Ecto neural progenitor cell (in vitro differentiated cells): ENCODE measurements at regions not wholly inside any gene's neighbourhood (a gene's known extent, or its start where the extent isn't known, plus 50 kb on each side); places are given as distances from the start of the nearest gene placed in this dataset.
"Not testable (repeated sequence)": the region's sequence is repeated elsewhere in the genome, so short reads cannot be mapped to it uniquely, and the experiment has no call there.

Source experiments
- DNase-seq: peaks from one replicate; pipeline ENCODE4 v3.0.0-alpha.2; 2018; ENCODE audit warnings: low spot score

DNA sequence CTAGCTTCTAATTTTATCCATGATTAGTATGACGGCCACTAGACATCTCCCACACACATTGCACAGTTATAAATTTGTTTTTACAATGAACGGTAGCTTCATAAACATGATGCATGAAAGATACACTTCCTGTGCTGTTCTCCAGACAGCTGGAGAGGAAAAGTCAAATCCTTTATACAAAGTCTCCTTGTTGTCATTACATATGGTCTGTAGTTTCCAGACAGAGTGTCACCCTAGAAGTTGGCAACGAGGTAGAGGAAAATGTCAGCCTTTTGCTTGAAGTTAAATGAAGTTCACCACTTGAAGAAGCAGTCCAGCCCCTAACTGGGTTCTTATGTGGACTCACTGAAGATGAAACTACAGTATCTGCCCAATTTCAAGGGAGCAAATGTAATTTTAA is 253.0 kb upstream of the P2RY1 start:
- DNase-seq = no peak

DNA sequence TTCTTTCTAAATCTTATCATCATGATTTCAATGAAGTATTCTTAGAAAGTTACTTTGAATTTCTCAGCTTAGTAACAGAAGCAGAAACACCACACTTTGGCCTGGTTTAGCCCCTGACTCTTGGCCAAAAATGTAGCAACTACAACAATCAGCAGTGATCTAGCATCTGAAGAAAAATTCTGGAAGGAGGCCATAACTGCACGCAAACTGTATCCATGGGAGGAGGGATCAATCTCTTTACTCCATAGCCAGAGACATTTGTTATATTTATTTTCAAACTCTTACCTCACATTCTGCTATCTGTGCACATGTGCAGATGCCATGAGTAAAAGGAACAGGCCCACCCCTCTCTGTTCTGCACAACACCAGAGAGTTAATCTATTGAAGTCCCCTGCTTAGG is 251.0 kb upstream of the P2RY1 start:
- DNase-seq = no peak

DNA sequence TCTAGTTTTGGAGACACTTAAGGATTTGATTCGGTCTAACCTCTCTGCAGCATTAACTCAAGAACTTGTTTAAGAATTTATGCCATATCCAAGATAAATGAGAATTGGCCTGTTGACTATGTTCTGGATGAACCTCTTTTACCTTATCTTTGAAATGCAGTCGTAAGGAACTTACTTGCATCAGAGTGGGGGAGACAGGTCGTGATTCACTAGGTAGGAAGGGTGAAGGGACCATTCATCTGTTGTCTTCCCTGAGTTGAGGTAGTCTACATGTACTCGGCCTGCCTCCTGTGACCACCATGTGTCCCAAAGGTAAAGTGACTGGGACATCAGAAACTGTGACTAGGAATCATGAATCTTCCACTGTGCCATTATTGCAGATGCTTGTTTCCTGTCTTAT is 248.0 kb upstream of the P2RY1 start:
- no peak for DNase-seq

DNA sequence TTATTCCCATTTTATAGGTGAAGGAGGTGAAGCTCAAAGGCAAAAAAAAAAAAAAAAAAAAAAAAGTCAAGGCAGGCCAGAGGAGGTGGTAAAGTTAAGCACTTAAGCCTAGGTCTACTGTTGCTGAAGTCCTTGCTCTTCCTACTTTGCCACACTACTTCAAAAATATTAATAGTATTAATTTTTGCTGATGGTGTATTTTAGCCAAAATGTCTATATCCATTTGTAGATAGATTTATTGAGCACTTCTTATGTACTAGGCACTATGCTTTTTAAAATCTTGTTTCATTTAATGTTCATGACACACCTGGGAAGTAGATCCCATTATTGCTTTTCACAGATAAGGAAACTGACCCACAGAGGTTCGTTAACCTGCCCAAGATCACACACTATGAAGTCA is 247.1 kb upstream of the P2RY1 start:
- DNase-seq = no peak

DNA sequence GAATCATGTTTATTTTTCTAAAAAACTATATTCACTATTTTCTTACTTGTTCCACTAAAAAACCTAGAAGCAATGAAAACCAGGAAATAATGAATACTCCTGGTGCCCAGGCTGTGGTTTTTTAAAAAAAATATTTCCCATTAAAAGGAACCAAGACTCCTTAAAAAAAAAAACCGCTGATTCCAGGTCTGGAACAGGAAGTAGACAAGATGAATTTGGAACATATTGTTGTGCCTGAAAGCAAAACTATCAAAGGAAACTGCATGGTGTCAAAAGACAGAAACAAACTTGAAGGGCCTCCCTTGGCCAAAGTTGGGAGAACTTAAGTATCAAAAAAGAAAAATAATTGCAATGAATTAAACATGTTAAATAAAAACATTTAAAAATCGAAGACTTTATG is 245.3 kb upstream of the P2RY1 start:
- no peak for DNase-seq

DNA sequence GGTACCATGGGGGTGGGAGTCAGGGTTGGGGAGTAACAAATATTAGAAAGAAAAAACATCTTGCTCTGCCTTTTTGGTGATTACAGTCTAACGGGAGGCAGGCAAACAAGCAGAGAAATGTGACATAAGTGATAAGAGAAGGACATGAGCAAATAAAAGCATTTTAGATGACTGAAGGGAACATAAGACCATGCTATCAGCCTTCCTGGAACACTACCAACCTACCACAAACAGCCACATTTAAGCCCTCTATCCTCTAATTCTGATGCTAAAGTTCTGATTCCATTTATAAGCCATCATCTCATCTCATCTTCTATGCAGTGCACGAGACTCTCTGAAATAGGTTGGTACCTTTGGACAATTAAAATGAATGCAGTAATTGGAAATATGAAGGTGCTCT is 243.4 kb upstream of the P2RY1 start:
- DNase-seq = no peak

DNA sequence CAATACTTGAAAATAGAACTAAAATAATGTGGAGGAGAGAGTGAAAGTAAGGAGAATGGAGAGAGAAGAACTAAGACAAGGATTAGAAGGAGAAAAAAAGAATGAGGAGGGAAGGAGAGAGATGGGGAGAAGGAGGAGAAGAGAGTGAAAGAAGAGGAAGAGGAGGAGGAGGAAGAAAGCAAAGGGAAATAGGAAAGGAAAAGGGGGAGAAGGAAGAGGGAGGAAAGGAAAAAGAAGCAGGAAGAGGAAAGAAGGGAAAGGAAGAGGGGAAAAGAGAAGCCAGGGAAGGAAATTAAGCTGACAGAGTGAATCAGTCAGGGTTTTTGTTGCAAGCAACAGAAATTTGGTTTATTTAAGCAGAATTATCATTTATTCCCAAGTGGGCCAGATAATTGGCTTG is 241.7 kb upstream of the P2RY1 start:
- DNase-seq = no peak

DNA sequence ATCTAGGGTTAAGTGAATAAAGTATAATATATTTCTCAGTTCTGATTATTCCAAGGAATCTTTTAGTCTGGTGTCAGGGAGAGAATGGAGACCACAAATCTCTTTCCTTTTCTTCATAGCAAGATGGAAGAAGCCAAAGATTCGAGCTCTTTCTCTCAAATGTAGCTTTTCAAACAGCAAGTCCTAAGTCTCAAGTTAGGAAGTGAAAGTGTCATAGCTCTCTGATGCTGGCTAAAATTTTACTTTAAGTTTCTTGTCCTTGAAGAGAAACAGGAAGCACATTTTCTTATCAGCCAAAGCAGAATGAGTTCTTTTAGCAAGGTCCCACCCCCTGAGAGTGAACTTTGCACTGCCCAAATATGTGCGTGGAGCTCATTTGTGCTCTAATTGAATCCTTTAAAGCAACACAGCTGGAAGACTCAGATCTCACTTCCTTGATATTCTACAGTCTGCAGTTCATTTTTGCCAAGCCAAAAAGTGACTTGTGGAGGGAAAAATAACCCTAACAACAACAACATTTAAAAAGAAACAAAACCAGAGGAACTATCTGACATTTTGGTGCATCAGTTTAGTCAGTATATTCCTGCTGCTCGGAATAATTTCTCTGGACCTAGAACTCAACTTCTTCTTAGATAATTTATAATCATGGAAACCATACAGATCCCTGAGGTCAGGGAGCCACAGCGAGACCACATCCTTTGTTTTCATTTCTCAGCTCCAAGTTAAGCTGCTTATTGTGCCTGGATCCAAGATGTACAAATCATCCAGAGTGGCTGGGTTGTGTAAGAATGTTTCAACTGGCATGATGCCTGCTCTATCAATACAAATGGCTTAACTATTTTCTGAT is 238.7 kb upstream of the P2RY1 start:
- no peak for DNase-seq

DNA sequence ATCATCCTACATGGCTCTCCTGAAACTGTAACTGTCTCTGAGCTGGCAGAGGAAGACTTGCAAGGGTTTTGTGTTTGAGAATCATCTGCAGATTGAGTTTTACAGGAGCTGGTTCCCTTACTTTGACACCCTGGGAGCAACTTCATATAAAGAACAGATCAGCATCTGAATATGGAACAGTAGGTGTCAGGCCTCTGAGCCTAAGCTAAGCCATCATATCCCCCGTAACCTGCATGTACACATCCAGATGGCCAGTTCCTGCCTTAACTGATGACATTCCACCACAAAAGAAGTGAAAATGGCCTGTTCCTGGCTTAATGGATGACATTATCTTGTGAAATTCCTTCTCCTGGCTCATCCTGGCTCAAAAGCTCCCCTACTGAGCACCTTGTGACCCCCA is 238.1 kb upstream of the P2RY1 start:
- not testable (repeated sequence) for DNase-seq

DNA sequence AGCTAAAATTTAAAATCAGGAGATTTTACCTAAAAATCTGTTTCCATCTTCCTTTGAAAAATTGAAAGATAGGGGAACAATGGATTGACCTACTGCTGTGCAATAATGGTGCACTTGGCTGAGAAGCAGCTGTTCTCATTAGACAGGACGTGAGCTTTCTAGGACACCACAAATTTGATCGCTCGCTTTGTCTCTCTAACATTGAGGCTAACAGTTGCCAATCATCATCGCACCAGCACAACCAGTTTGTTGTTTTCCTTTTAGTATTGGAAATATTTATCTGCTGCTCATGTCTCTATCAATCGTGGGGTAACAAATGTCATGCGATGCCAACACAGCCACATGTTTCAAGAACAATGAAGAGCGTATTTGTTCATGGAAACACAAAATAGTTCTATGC is 228.8 kb upstream of the P2RY1 start:
- no peak for DNase-seq

DNA sequence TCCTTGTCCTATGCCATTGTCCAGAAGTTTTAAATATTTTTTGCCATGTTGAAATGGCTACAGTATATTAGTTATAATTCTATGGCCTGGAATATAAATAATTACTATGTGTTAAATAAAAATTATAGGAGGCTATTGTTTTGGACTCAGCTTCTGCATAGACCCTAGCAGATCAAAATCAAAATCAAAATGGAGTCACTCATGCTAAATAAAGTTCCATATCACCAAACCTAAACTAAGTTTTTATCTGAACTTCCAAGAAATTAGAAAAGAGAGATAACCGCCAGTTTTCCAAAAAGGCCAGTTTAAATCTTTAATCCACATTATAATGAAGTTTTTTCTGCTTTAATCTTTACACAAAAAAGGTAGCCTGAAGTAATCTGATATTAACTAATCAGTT is 227.8 kb upstream of the P2RY1 start:
- no peak for DNase-seq

DNA sequence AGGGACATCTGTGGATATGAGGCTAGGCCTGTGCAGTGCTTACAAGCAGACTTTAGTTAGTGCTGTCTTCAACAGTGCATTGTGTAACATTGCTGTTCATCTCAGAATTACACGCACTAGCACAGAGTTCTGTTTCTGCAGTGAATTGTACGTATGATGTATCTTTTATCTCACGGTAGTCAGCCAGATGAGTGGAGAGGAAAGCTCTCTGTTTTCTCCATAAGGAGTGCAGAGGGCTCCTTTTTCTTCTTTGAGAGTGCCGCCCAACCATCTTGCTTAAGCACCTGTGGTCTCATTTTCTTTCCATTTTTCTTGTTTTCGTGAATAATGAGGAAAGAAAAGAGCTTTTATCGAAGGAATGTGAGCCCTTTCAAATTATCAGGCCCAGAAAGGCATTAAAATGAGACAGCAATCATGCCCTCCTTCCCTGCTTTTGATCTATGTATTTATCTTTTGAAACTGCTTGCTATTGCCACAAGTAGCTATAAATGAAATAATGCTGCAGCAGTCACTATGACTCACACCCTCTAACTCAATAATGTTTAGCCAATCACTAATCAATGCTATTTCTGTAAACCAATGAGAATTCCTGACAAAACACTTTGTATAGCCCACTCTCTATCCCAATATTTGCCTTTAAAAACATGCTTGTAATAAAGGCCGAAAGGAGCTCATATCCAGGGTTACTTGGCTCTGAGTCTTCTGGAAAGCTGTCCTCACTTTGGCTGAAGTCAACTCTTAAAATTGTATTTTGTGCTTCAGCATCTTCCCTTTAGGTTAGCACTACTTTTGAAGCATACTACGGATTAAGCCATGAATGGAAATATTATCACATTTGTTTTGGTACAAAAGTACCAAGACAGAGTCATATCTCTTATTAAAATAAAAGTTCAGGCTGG is 226.0 kb upstream of the P2RY1 start:
- no peak for DNase-seq

DNA sequence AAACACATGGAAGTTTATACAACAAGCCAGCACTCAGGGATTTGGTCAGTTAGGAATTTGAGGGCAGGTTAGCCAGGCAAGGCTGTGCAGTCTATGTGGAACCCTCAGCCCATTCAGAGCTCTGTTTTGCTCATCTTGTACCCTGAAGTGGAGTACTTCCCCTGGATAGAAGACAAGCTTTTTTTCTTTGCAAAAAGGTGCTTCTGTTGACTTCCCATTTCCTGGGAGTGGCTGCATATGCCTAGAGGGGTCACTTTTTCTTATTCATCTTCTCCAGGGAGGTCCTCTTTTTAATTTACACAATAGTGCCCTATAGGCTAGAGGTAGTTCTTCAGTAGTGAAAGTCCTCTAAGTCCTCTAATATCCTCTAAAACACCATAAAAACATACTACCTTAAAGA is 225.0 kb upstream of the P2RY1 start:
- no peak for DNase-seq

DNA sequence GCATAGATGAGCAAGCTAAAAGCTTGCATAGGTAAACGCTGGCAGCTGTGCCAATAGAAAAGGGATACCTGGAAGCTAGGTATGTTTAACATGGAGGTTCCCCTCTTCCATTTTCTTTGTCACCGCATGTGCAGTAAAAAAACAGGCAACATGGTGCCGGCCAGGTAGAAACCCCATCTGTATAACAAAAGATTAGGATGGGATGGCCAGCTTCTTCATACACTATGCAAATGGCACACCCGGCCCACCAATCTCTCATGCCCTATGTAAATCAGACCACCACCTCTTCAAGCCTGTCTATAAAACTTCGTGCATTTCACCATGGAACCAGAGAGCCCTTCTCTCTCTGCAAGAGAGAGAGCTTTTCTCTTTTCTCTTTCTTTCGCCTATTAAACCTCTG is 224.3 kb upstream of the P2RY1 start:
- no peak for DNase-seq

DNA sequence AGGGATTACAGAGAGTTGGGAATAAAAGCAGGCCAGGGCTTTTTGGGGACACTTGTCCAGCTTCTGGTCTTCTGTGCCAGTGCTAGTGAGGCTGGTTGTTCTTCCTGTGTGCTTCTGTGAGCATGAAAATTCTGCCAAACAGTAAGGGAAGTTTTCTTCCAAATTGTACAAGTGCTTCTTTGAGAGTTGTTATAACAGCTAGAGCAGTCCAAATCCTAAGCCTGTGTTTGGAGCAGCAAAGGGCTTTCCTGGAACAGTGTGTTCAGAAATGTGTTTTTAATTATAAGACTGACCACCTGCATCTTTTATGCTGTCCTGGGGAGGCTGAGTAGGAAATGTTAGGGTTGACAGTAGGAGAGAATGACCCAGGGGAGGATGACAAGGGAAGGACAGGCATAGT is 223.0 kb upstream of the P2RY1 start:
- no peak for DNase-seq

DNA sequence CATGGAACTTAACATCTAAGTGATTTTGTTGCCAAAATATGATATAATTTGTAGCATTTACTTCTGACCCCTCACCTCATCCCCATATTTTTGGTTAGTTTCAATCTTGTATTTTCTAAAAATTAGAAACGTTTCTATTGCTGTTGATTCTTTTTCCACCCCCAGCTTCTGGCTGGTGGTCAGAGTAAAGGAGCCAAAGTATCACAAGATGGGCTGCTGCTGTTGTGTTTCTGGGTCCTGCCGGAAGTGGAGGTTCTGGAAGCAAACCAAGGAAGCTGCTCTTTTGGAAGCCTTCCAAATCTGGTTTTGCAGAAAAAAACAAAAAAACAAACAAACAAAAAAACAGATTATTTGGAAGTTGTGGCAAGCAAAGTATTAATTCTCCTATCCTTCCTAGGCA is 221.1 kb upstream of the P2RY1 start:
- DNase-seq = no peak

DNA sequence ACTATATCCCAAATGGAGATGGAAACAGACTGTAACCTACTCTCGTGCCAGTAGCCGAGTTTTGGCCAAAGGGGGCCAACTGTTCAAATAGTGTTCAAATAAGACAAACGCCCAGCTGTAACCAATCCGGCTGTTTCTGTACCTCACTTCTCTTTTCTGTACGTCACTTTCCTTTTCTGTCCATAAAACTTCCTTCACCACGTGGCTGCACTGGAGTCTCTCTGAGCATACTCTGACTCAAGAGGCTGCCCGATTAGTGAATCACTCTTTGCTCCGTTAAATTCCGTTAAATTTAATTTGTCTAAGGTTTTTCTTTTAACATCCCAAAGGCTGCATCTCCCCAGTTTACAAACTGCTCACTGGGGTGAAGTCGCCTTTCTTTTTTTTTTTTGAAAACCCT is 219.2 kb upstream of the P2RY1 start:
- no peak for DNase-seq

DNA sequence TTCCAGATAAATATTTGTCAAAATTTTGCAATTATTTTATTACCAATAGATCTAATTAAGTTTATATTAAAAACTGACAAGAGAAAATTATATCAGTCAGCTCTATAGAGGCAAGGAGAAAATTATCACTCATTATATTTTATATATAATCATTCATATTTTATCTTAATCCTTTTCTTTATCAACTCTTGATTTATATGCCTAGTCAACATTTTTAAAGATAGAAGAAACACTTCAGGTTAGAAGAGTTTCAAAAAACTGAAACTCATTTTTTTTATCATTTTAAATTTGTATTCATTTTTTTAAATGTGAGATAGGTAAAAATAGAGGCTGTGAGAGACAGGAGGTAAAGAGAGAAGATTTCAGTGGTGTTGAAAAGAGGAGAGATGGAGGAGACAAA is 217.3 kb upstream of the P2RY1 start:
- no peak for DNase-seq

DNA sequence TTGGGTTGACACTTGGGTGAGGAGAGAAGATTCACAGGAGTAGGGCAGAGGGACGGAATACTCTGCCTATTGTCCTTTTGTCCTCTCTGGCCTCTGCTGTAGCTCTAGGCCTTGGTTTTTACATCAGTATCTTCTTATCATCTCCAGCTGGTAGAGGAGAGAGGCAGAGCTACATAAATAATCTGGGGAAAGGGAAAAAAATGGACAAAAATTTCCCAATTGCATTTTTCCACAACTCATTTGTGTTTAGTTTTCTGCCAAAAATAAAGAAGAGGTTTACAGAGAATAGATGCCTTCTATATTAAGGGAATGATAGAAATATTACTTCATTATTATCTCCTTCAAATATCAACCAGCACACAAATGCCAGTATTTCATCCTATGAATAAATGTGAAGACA is 216.4 kb upstream of the P2RY1 start:
- no peak for DNase-seq

DNA sequence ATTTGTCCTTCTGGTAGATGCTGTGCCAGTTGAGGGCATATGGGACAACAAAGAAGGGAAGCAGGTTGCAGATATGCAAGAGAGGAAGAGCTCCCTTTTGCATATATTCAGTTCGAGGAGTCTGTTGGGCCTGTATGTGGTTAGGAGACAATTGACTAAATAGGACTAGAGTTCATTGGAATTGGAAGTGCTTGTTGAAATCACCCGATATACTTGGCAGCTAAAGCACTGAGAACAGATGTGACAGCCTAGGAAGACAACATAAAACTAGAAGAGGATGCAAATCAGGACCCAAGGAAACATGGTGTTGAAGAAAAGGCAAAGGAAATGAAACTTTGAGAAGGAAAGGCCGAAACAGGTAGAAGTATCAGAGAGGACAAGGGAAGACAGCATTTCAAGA is 215.2 kb upstream of the P2RY1 start:
- no peak for DNase-seq

DNA sequence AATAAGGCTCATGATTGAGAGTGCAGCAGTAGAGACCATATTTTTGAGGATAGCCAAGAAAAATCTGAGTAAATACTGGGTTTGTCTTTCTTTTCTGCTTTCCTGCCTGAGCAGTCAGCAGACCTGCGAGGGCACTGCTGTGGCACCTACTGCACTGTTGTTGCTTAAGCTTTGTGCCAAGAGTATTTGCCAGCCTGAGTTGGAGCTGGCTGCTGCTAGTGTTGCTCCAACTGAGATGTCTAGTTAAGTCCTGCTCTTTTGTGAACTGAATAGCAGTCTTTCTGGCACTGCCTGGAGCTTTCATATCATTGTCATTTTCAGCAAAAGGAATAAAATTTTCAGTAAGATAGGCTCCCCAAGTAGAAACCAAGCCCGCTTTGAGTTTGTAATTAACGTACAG is 214.5 kb upstream of the P2RY1 start:
- no peak for DNase-seq

DNA sequence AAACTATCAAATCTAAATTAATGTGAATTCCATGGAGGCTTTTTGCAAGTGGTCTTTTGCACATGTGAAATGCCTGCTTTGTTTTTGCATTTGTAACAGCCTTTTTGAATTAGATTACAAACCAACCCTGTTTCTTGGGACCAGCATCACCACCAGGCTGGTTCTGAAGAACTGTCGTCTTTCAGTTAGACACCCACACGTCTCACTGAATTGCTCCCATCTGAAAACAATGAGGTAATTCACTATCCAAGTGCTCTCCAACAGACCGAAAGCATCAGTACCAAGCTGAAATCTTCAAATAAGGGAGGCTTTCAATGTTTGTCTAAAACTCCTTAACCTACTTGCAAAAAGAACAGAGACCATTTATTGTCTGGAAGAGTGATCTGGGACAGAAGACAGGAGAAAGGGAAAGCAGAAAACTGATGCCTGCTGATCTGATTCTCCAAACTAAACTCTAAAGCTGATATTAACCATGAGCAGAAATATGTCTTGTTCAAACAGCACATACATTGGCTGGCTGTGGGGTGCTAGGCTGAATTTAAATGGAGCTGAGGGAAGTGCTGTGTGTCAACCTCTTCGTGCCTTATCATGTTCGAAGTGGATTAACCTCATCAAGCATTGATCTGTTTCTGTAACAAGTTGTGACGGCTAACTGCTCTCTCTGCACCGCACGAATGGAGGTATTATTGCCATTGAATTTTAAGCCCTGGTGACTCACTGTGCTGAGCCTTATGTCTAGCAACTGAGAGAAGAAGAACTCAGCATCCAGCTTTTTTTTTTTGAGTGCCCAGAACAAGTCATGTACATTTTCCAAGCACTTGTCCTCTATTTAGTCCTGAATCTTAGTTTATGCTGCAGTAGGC is 213.7 kb upstream of the P2RY1 start:
- DNase-seq = no peak
